Vagina (tissue), 2 donors: ENCODE measurements at regions not wholly inside any gene's neighbourhood (a gene's known extent, or its start where the extent isn't known, plus 50 kb on each side); places are given as distances from the start of the nearest gene placed in this dataset.

ENCODE experiments used
- DNase-seq, 2 donors: peaks; one replicate each; pipeline ENCODE4 v3.0.0-alpha.2; 2017; ENCODE audit errors: extremely low spot score in 2 of 2
- H3K27ac ChIP-seq: fragments of 200-600 bp; sonication (generic); one replicate; pipeline ENCODE4 v1.5.1; 2019
- H3K27me3 ChIP-seq: fragments of 200-600 bp; sonication (generic); one replicate; pipeline ENCODE4 v1.5.1; 2019
- H3K36me3 ChIP-seq, 2 donors: fragments of 200-600 bp; sonication (generic); one replicate each; pipeline ENCODE4 v1.5.1; 2017 to 2019
- H3K4me1 ChIP-seq: fragments of 200-600 bp; sonication (generic); one replicate; pipeline ENCODE4 v1.5.1; 2019
- H3K4me3 ChIP-seq, 2 donors: fragments of 200-600 bp; sonication (generic); 1 replicate in 1 of 2; 2 replicates in 1 of 2; pipeline ENCODE4 v1.5.1; 2016 to 2019
- H3K9me3 ChIP-seq: fragments of 200-600 bp; sonication (generic); one replicate; pipeline ENCODE4 v1.5.1; 2019
- CTCF ChIP-seq, 3 experiments: fragments of 450-650 bp in 2 of 3; fragments of 200-600 bp in 1 of 3; sonication (generic) in 1 of 3; IDR thresholded peaks; one replicate each; pipeline ENCODE4 v1.5.1; 2017 to 2019; ENCODE audit warnings: antibody characterized with exemption in 3 of 3, mild to moderate bottlenecking in 2 of 3, moderate library complexity in 2 of 3
- POLR2A ChIP-seq, 2 donors: fragments of 450-650 bp; IDR thresholded peaks; one replicate each; pipeline ENCODE4 v1.6.1; 2017; ENCODE audit warnings: antibody characterized with exemption in 2 of 2, mild to moderate bottlenecking in 2 of 2, moderate library complexity in 2 of 2
- POLR2AphosphoS5 ChIP-seq, 2 donors: sonication (generic); formaldehyde crosslinking; IDR thresholded peaks; one replicate each; pipeline ENCODE4 v1.9.0; 2017; ENCODE audit warnings: antibody characterized with exemption in 2 of 2, mild to moderate bottlenecking in 2 of 2, low read depth in 1 of 2; ENCODE audit not compliant: insufficient read depth in 1 of 2
- intact Hi-C: fragments of 100-400 bp; cut with DNase I; formaldehyde crosslinking; loops from one replicate; pipeline ENCODE4 v1.15.1; 2023

GRCh38 chr14:87175175-87175574 is 817.8 kb downstream of the GALC start:
- no peaks in the 10 kb centered on the region for H3K4me1 ChIP-seq
- H3K4me3 ChIP-seq: no peak overlapping the region
- no peaks in the 10 kb centered on the region for H3K36me3 ChIP-seq
- DNase-seq: no peak
- TF ChIP-seq POLR2AphosphoS5 (IDR thresholded peaks at IDR 0.05; ENCODE audit: insufficient read depth in 1 of 2, low read depth in 1 of 2): no peak
- TF ChIP-seq CTCF (IDR thresholded peaks at IDR 0.05): no peak
- TF ChIP-seq POLR2A (IDR thresholded peaks at IDR 0.05): no peak
- intact Hi-C loops: no loop called here
- H3K27ac ChIP-seq: no peak overlapping the region
- H3K27me3 ChIP-seq: no peaks in the 10 kb centered on the region
- H3K9me3 ChIP-seq: no peaks in the 10 kb centered on the region

DNA sequence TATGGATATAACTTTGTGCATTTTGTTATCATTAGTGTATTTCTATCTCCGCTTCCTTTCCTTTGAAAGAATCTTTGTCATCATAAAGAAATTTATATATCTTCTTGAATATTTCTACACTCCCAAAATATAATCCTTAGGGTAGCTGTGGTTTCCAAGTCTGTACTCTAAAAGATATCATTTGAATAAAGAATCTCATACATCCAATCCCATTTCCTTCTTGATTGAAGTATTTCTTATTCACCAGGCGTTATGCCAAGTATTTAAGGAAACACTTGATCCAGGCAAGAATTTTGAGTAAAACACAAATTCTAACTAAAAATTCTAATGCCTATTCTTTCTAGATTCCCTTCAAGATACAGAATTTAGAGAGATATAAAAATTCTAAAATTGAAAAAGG is 821.8 kb downstream of the GALC start:
- Histone ChIP-seq H3K4me1 (no peaks in the 10 kb centered on the region), H3K36me3 (no peaks in the 10 kb centered on the region), H3K4me3 (no peak overlapping the region), H3K27ac (no peak overlapping the region), H3K27me3 (no peaks in the 10 kb centered on the region), H3K9me3 (no peaks in the 10 kb centered on the region)
- no peak for TF ChIP-seq POLR2A (IDR thresholded peaks at IDR 0.05)
- TF ChIP-seq POLR2AphosphoS5 (IDR thresholded peaks at IDR 0.05; ENCODE audit: insufficient read depth in 1 of 2, low read depth in 1 of 2): no peak
- no peak for TF ChIP-seq CTCF (IDR thresholded peaks at IDR 0.05)
- intact Hi-C loops: no loop called here
- DNase-seq: no peak

DNA sequence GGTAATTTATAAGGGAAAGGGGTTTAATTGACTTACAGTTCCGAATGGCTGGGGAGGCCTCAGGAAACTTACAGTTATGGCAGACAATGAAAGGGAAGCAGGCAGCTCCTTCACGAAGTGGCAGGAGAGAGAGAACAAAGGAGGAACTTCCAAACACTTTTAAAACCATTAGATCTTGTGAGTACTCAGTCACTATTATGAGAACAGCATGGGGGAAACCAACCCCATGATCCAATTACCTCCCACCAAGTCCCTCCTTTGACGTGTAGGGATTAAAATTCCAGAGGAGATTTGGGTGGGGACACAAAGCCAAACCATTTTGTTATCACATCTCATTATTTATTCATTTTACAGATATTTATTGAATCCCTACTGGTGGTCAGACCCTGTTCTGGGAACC is 822.8 kb downstream of the GALC start:
- intact Hi-C loops: no loop called here
- Histone ChIP-seq H3K4me1 (no peaks in the 10 kb centered on the region), H3K27me3 (no peaks in the 10 kb centered on the region), H3K4me3 (no peak overlapping the region), H3K27ac (no peak overlapping the region), H3K9me3 (no peaks in the 10 kb centered on the region), H3K36me3 (no peaks in the 10 kb centered on the region)
- TF ChIP-seq CTCF (IDR thresholded peaks at IDR 0.05) (no peak), POLR2AphosphoS5 (IDR thresholded peaks at IDR 0.05; ENCODE audit: insufficient read depth in 1 of 2, low read depth in 1 of 2) (no peak), POLR2A (IDR thresholded peaks at IDR 0.05) (no peak)
- no peak for DNase-seq

DNA sequence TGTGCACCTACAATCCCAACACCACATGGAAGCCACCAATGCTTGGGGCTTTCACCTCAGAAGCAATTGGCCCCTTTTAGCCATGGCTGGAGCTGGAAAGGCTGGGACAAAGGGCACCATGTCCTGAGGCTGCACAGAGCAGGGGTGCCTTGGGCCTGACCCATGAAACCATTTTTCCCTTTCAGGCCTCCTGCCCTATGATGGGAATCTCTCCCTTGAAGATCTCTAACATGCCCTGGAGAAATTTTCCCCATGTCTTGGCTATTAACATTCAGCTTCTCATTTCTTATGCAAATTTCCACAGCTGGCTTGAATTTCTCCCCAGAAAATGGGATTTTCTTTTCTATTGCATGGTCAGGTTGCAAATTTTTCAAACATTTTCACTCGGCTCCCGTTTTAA is 823.6 kb downstream of the GALC start:
- Histone ChIP-seq H3K4me3 (no peak overlapping the region), H3K36me3 (no peaks in the 10 kb centered on the region), H3K27me3 (no peaks in the 10 kb centered on the region), H3K9me3 (no peaks in the 10 kb centered on the region), H3K27ac (no peak overlapping the region), H3K4me1 (no peaks in the 10 kb centered on the region)
- no peak for DNase-seq
- TF ChIP-seq POLR2A (IDR thresholded peaks at IDR 0.05) (no peak), POLR2AphosphoS5 (IDR thresholded peaks at IDR 0.05; ENCODE audit: insufficient read depth in 1 of 2, low read depth in 1 of 2) (no peak), CTCF (IDR thresholded peaks at IDR 0.05) (no peak)
- intact Hi-C loops: no loop called here

- Histone ChIP-seq H3K27me3 (no peaks in the 10 kb centered on the region), H3K4me3 (no peak overlapping the region), H3K27ac (no peak overlapping the region), H3K9me3 (no peaks in the 10 kb centered on the region), H3K4me1 (peaks cover 9% of the 10 kb centered on the region), H3K36me3 (no peaks in the 10 kb centered on the region)
- TF ChIP-seq POLR2AphosphoS5 (IDR thresholded peaks at IDR 0.05; ENCODE audit: insufficient read depth in 1 of 2, low read depth in 1 of 2): no peak
- no peak for TF ChIP-seq CTCF (IDR thresholded peaks at IDR 0.05)
- no peak for TF ChIP-seq POLR2A (IDR thresholded peaks at IDR 0.05)
- DNase-seq: no peak
- intact Hi-C loops: no loop called here
Observed at GRCh38 chr14:87161502-87161901, 831.5 kb downstream of the GALC start.
